Upper lobe of left lung (tissue), 6 donors: ENCODE measurements at regions not wholly inside any gene's neighbourhood (a gene's known extent, or its start where the extent isn't known, plus 50 kb on each side); places are given as distances from the start of the nearest gene placed in this dataset.

Experiments
- ATAC-seq, 2 donors: fragments of 200-7000 bp; cut with Tn5 transposase; one replicate each; pipeline ENCODE4 v1.9.1; 2022; ENCODE audit warnings: mild to moderate bottlenecking in 2 of 2, moderate library complexity in 2 of 2; ENCODE audit not compliant: low FRiP score in 2 of 2
- DNase-seq, 2 donors: peaks; one replicate each; pipeline ENCODE4 v3.0.0-alpha.2; 2019 to 2020
- H3K27ac ChIP-seq, 4 donors: fragments of 200-600 bp; sonication (generic); one replicate each; pipeline ENCODE4 v1.5.1; 2016 to 2019
- H3K27me3 ChIP-seq, 4 donors: fragments of 200-600 bp; sonication (generic); one replicate each; pipeline ENCODE4 v1.5.1; 2017 to 2019
- H3K36me3 ChIP-seq, 4 donors: fragments of 200-600 bp; sonication (generic); one replicate each; pipeline ENCODE4 v1.5.1; 2016 to 2019
- H3K4me1 ChIP-seq, 4 donors: fragments of 200-600 bp; sonication (generic); one replicate each; pipeline ENCODE4 v1.5.1; 2018 to 2019
- H3K4me3 ChIP-seq, 4 donors: fragments of 200-600 bp; sonication (generic); one replicate each; pipeline ENCODE4 v1.5.1; 2017 to 2019; ENCODE audit warnings: mild to moderate bottlenecking in 2 of 4, moderate library complexity in 1 of 4
- H3K9me3 ChIP-seq, 4 donors: fragments of 200-600 bp; sonication (generic); one replicate each; pipeline ENCODE4 v1.5.1; 2018 to 2019
- CTCF ChIP-seq, 6 experiments: fragments of 450-650 bp in 4 of 6; fragments of 200-600 bp in 2 of 6; sonication (generic) in 2 of 6; IDR thresholded peaks; one replicate each; pipeline ENCODE4 v1.5.1; 2016 to 2019; ENCODE audit warnings: antibody characterized with exemption in 6 of 6
- EP300 ChIP-seq, 4 donors: sonication (generic); formaldehyde crosslinking; IDR thresholded peaks; one replicate each; pipeline ENCODE4 v1.5.1; 2017; ENCODE audit warnings: antibody characterized with exemption in 4 of 4, control low read depth in 2 of 4
- POLR2A ChIP-seq, 4 donors: fragments of 450-650 bp; IDR thresholded peaks; one replicate each; pipeline ENCODE4 v1.5.1; 2016 to 2017; ENCODE audit warnings: antibody characterized with exemption in 4 of 4, mild to moderate bottlenecking in 2 of 4
- POLR2AphosphoS5 ChIP-seq, 2 donors: sonication (generic); formaldehyde crosslinking; IDR thresholded peaks; one replicate each; pipeline ENCODE4 v1.5.1; 2017; ENCODE audit warnings: antibody characterized with exemption in 2 of 2
- WGBS, 2 donors: methylation state at CpG; one replicate each; pipeline ENCODE4 v1.1.5; 2017 to 2018; 5-methylcytosine and 5-hydroxymethylcytosine counted together
- donor health status: DM: no; HTN: no; CAD: no; lungs with moderate emphysema.
- donor health status: DM: no; HTN: yes; CAD: no; lungs with severe emphysema.

- H3K9me3 ChIP-seq = no peaks in the 10 kb centered on the region
- DNase-seq = no peak
- H3K27me3 ChIP-seq = no peaks in the 10 kb centered on the region
- TF ChIP-seq EP300 (IDR thresholded peaks at IDR 0.05) = no peak
- TF ChIP-seq CTCF (IDR thresholded peaks at IDR 0.05) = no peak
- no peak for TF ChIP-seq POLR2AphosphoS5 (IDR thresholded peaks at IDR 0.05)
- TF ChIP-seq POLR2A (IDR thresholded peaks at IDR 0.05) = no peak
- H3K4me1 ChIP-seq = peaks cover 3 to 19% (median 11%) of the 10 kb centered on the region in 4 donors
- H3K36me3 ChIP-seq = no peaks in the 10 kb centered on the region
- ATAC-seq = no peak
- H3K4me3 ChIP-seq = no peak overlapping the region
- no peak overlapping the region for H3K27ac ChIP-seq
These were observed 243.4 kb upstream of the RBBP8 start for GRCh38 chr18:22689712-22690111.

- H3K4me1 ChIP-seq = peaks cover 3 to 19% (median 11%) of the 10 kb centered on the region in 4 donors
- TF ChIP-seq POLR2A (IDR thresholded peaks at IDR 0.05) = no peak
- TF ChIP-seq EP300 (IDR thresholded peaks at IDR 0.05) = no peak
- no peak for TF ChIP-seq POLR2AphosphoS5 (IDR thresholded peaks at IDR 0.05)
- TF ChIP-seq CTCF (IDR thresholded peaks at IDR 0.05) = no peak
These were observed 242.6 kb upstream of the RBBP8 start for GRCh38 chr18:22690556-22690955.

GRCh38 chr18:22691946-22692710 is 241.0 kb upstream of the RBBP8 start:
- H3K27me3 ChIP-seq = no peaks in the 10 kb centered on the region

More at GRCh38 chr18:22690556-22690955, 242.6 kb upstream of the RBBP8 start:
- Histone ChIP-seq H3K4me3 (no peak overlapping the region), H3K27me3 (no peaks in the 10 kb centered on the region), H3K36me3 (no peaks in the 10 kb centered on the region), H3K27ac (no peak overlapping the region), H3K9me3 (no peaks in the 10 kb centered on the region)
- ATAC-seq (no peak), DNase-seq (no peak)
- 63 to 89% methylated on average over 1 of the region's 1 CpG for whole genome bisulfite sequencing, 2 donors

GRCh38 chr18:22694954-22695353 is 238.2 kb upstream of the RBBP8 start:
- H3K4me1 ChIP-seq = peaks cover 0 to 14% (median 8%) of the 10 kb centered on the region in 4 donors
- TF ChIP-seq POLR2AphosphoS5 (IDR thresholded peaks at IDR 0.05) = no peak
- no peak for TF ChIP-seq CTCF (IDR thresholded peaks at IDR 0.05)
- no peak for TF ChIP-seq EP300 (IDR thresholded peaks at IDR 0.05)
- TF ChIP-seq POLR2A (IDR thresholded peaks at IDR 0.05) = no peak
- no peak overlapping the region for H3K4me3 ChIP-seq
- peak in 1 of 2 donors; percentile 94 for ATAC-seq
- H3K27me3 ChIP-seq = no peaks in the 10 kb centered on the region
- no peaks in the 10 kb centered on the region for H3K9me3 ChIP-seq
- no peaks in the 10 kb centered on the region for H3K36me3 ChIP-seq
- DNase-seq = no peak
- 85 to 89% methylated on average over 8 of the region's 8 CpGs for WGBS, 2 donors
- H3K27ac ChIP-seq = no peak overlapping the region

More at GRCh38 chr18:22691946-22692710, 241.0 kb upstream of the RBBP8 start:
- ATAC-seq = peak in 1 of 2 donors; percentile 53
- Histone ChIP-seq H3K36me3 (no peaks in the 10 kb centered on the region), H3K9me3 (no peaks in the 10 kb centered on the region), H3K27ac (no peak overlapping the region), H3K4me1 (peaks cover 3 to 19% (median 11%) of the 10 kb centered on the region in 4 donors), H3K4me3 (no peak overlapping the region)
- no peak for DNase-seq
- no peak for TF ChIP-seq EP300 (IDR thresholded peaks at IDR 0.05)
- no peak for TF ChIP-seq POLR2A (IDR thresholded peaks at IDR 0.05)
- TF ChIP-seq CTCF (IDR thresholded peaks at IDR 0.05) = no peak
- no peak for TF ChIP-seq POLR2AphosphoS5 (IDR thresholded peaks at IDR 0.05)
- 41 to 43% methylated on average over 2 of the region's 2 CpGs for WGBS, 2 donors

- no peak for TF ChIP-seq CTCF (IDR thresholded peaks at IDR 0.05)
- TF ChIP-seq POLR2AphosphoS5 (IDR thresholded peaks at IDR 0.05) = no peak
- no peak for TF ChIP-seq POLR2A (IDR thresholded peaks at IDR 0.05)
- no peak for TF ChIP-seq EP300 (IDR thresholded peaks at IDR 0.05)
- Histone ChIP-seq H3K27ac (no peak overlapping the region), H3K9me3 (no peaks in the 10 kb centered on the region), H3K4me1 (peaks cover 0 to 14% (median 5%) of the 10 kb centered on the region in 4 donors), H3K36me3 (no peaks in the 10 kb centered on the region), H3K4me3 (no peak overlapping the region), H3K27me3 (no peaks in the 10 kb centered on the region)
- DNase-seq (no peak), ATAC-seq (no peak)
- 70 to 79% methylated on average over 4 of the region's 4 CpGs for WGBS, 2 donors
These were observed 237.5 kb upstream of the RBBP8 start for GRCh38 chr18:22695674-22696073.
